ENCODE measurements at regions not wholly inside any gene's neighbourhood (a gene's known extent, or its start where the extent isn't known, plus 50 kb on each side); places are given as distances from the start of the nearest gene placed in this dataset.

DNA sequence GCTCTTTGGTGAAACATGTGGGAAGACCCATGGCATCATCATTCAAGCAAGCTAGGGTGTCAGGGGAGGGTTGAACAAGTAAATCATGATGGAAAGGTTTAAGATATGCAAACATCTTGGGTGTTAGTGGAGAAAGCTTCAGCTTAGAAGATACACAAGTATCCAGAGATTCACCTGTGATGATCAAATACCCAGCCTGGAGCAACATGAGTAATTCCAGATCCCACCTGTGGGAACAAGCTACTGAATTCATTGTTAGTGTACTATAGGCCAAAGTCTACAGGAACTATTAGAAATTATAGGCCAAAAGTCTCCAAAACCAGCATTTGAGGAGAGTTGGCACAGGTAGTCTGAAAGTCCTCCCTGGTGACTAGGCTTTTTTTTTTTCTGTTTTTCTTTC lies 499.9 kb downstream of the NUF2 start:
- no peak for TF ChIP-seq NFIC (IDR thresholded peaks at IDR 0.05; ENCODE audit: borderline replicate concordance)
- TF ChIP-seq, protein P1, sequence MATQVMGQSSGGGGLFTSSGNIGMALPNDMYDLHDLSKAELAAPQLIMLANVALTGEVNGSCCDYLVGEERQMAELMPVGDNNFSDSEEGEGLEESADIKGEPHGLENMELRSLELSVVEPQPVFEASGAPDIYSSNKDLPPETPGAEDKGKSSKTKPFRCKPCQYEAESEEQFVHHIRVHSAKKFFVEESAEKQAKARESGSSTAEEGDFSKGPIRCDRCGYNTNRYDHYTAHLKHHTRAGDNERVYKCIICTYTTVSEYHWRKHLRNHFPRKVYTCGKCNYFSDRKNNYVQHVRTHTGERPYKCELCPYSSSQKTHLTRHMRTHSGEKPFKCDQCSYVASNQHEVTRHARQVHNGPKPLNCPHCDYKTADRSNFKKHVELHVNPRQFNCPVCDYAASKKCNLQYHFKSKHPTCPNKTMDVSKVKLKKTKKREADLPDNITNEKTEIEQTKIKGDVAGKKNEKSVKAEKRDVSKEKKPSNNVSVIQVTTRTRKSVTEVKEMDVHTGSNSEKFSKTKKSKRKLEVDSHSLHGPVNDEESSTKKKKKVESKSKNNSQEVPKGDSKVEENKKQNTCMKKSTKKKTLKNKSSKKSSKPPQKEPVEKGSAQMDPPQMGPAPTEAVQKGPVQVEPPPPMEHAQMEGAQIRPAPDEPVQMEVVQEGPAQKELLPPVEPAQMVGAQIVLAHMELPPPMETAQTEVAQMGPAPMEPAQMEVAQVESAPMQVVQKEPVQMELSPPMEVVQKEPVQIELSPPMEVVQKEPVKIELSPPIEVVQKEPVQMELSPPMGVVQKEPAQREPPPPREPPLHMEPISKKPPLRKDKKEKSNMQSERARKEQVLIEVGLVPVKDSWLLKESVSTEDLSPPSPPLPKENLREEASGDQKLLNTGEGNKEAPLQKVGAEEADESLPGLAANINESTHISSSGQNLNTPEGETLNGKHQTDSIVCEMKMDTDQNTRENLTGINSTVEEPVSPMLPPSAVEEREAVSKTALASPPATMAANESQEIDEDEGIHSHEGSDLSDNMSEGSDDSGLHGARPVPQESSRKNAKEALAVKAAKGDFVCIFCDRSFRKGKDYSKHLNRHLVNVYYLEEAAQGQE (IDR thresholded peaks at IDR 0.05; ENCODE audit: low read depth, low read length): no peak
- TF ChIP-seq, protein P2, sequence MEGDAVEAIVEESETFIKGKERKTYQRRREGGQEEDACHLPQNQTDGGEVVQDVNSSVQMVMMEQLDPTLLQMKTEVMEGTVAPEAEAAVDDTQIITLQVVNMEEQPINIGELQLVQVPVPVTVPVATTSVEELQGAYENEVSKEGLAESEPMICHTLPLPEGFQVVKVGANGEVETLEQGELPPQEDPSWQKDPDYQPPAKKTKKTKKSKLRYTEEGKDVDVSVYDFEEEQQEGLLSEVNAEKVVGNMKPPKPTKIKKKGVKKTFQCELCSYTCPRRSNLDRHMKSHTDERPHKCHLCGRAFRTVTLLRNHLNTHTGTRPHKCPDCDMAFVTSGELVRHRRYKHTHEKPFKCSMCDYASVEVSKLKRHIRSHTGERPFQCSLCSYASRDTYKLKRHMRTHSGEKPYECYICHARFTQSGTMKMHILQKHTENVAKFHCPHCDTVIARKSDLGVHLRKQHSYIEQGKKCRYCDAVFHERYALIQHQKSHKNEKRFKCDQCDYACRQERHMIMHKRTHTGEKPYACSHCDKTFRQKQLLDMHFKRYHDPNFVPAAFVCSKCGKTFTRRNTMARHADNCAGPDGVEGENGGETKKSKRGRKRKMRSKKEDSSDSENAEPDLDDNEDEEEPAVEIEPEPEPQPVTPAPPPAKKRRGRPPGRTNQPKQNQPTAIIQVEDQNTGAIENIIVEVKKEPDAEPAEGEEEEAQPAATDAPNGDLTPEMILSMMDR (IDR thresholded peaks at IDR 0.05): no peak

Measured in SK-N-SH (cell line).